Natural killer cell (primary cell): ENCODE measurements at regions not wholly inside any gene's neighbourhood (a gene's known extent, or its start where the extent isn't known, plus 50 kb on each side); places are given as distances from the start of the nearest gene placed in this dataset.

Source experiments
- ATAC-seq, 3 donors: fragments of 150-1000 bp in 2 of 3; fragments of 200-7000 bp in 1 of 3; cut with Tn5 transposase; 1 replicate in 1 of 3; 2 replicates in 2 of 3; pipeline ENCODE4 v1.10.0; 2021; ENCODE audit warnings: mild to moderate bottlenecking in 2 of 3, moderate library complexity in 2 of 3
- DNase-seq, 2 donors: peaks; one replicate each; pipeline versions ENCODE4 v3.0.0 to v3.0.0-alpha.2; 2013 to 2021; ENCODE audit warnings: mixed read lengths in 1 of 2
- H3K27ac ChIP-seq: one replicate; pipeline ENCODE4 v1.5.1; 2013; ENCODE audit warnings: mild to moderate bottlenecking, low read length
- H3K27me3 ChIP-seq: one replicate; pipeline ENCODE4 v1.6.1; 2013; ENCODE audit warnings: low read length; ENCODE audit not compliant: control insufficient read depth, insufficient read depth
- H3K36me3 ChIP-seq: one replicate; pipeline ENCODE4 v1.6.1; 2013; ENCODE audit warnings: low read length; ENCODE audit not compliant: control insufficient read depth, insufficient read depth
- H3K4me1 ChIP-seq: one replicate; pipeline ENCODE4 v1.6.1; 2013; ENCODE audit warnings: low read length; ENCODE audit not compliant: control insufficient read depth, insufficient read depth
- H3K4me3 ChIP-seq: one replicate; pipeline ENCODE4 v1.5.1; 2013; ENCODE audit warnings: low read length
- H3K9me3 ChIP-seq: one replicate; pipeline ENCODE4 v1.6.1; 2013; ENCODE audit warnings: low read length; ENCODE audit not compliant: control insufficient read depth, insufficient read depth
- H3K27ac Mint-ChIP-seq, 2 donors: one replicate each; pipeline ENCODE4 v1.8.0; 2022; ENCODE audit warnings: mild to moderate bottlenecking in 2 of 2, mixed read lengths in 2 of 2, moderate library complexity in 1 of 2
- H3K27me3 Mint-ChIP-seq, 2 donors: one replicate each; pipeline ENCODE4 v1.8.0; 2022; ENCODE audit warnings: low read depth in 2 of 2, mixed read lengths in 2 of 2
- H3K36me3 Mint-ChIP-seq: one replicate; pipeline ENCODE4 v1.8.0; 2022; ENCODE audit warnings: mixed read lengths
- H3K4me1 Mint-ChIP-seq, 2 donors: one replicate each; pipeline ENCODE4 v1.8.0; 2022; ENCODE audit warnings: mixed read lengths in 2 of 2
- H3K4me3 Mint-ChIP-seq: one replicate; pipeline ENCODE4 v1.8.0; 2022; ENCODE audit warnings: mild to moderate bottlenecking, moderate library complexity, mixed read lengths
- H3K9me3 Mint-ChIP-seq, 2 donors: one replicate each; pipeline ENCODE4 v1.8.0; 2022; ENCODE audit warnings: mixed read lengths in 2 of 2
- CTCF ChIP-seq: fragments of 200-600 bp; IDR thresholded peaks from one replicate; pipeline ENCODE4 v1.8.0; 2022; ENCODE audit warnings: antibody characterized with exemption
- WGBS: methylation state at CpG from one replicate; pipeline ENCODE4 v1.1.7; 2013; ENCODE audit warnings: missing lambda C conversion rate; ENCODE audit not compliant: insufficient coverage; 5-methylcytosine and 5-hydroxymethylcytosine counted together
- intact Hi-C: fragments of 100-400 bp; cut with micrococcal nuclease; formaldehyde crosslinking; loops from one replicate; pipeline ENCODE4 v1.14.2; 2022

- Histone ChIP-seq H3K36me3 (no peaks in the 10 kb centered on the region), H3K4me1 (no peaks in the 10 kb centered on the region), H3K27me3 (no peaks in the 10 kb centered on the region), H3K9me3 (no peaks in the 10 kb centered on the region), H3K4me3 (no peak overlapping the region), H3K27ac (no peak overlapping the region)
- Mint-ChIP-seq H3K27ac (no peak overlapping the region), H3K4me3 (no peak overlapping the region), H3K4me1 (no peaks in the 10 kb centered on the region), H3K9me3 (peaks cover 2 to 3% of the 10 kb centered on the region in 2 donors), H3K27me3 (peaks cover 0 to 3% of the 10 kb centered on the region in 2 donors), H3K36me3 (no peaks in the 10 kb centered on the region)
- intact Hi-C loops = no loop called here
- DNase-seq (no peak), ATAC-seq (no peak)
- no peak for TF ChIP-seq CTCF
- 85% methylated on average over 4 of the region's 5 CpGs for WGBS
Measured at GRCh38 chr6:88480816-88481215, 314.7 kb upstream of the CNR1 start.

- H3K27me3 Mint-ChIP-seq = peaks cover 0 to 2% of the 10 kb centered on the region in 2 donors
- no peaks in the 10 kb centered on the region for H3K27me3 ChIP-seq
- no peaks in the 10 kb centered on the region for H3K9me3 ChIP-seq
- no peak for TF ChIP-seq CTCF
- no peaks in the 10 kb centered on the region for H3K4me1 Mint-ChIP-seq
- intact Hi-C loops = no loop called here
- H3K4me1 ChIP-seq = no peaks in the 10 kb centered on the region
- no peak overlapping the region for H3K4me3 Mint-ChIP-seq
- H3K36me3 Mint-ChIP-seq = no peaks in the 10 kb centered on the region
- H3K36me3 ChIP-seq = no peaks in the 10 kb centered on the region
- H3K27ac Mint-ChIP-seq = no peak overlapping the region
- ATAC-seq = no peak
- DNase-seq = no peak
- H3K4me3 ChIP-seq = no peak overlapping the region
- H3K9me3 Mint-ChIP-seq = peaks cover 3 to 4% of the 10 kb centered on the region in 2 donors
- 78% methylated on average over 3 of the region's 3 CpGs for WGBS
- H3K27ac ChIP-seq = no peak overlapping the region
Measured at GRCh38 chr6:88477413-88477812, 311.3 kb upstream of the CNR1 start.

GRCh38 chr6:88476388-88476787 lies 310.2 kb upstream of the CNR1 start:
- Mint-ChIP-seq H3K27ac (no peak overlapping the region), H3K9me3 (peaks cover 3 to 4% of the 10 kb centered on the region in 2 donors), H3K36me3 (no peaks in the 10 kb centered on the region), H3K4me1 (no peaks in the 10 kb centered on the region), H3K4me3 (no peak overlapping the region), H3K27me3 (peaks cover 0 to 2% of the 10 kb centered on the region in 2 donors)
- intact Hi-C loops = no loop called here
- ATAC-seq (no peak), DNase-seq (no peak)
- Histone ChIP-seq H3K4me3 (no peak overlapping the region), H3K27me3 (no peaks in the 10 kb centered on the region), H3K27ac (no peak overlapping the region), H3K9me3 (no peaks in the 10 kb centered on the region), H3K36me3 (no peaks in the 10 kb centered on the region), H3K4me1 (no peaks in the 10 kb centered on the region)
- TF ChIP-seq CTCF = no peak
- WGBS = 100% methylated on average over 1 of the region's 2 CpGs

GRCh38 chr6:88474720-88475119 lies 308.6 kb upstream of the CNR1 start:
- no peak overlapping the region for H3K4me3 ChIP-seq
- intact Hi-C loops = no loop called here
- no peaks in the 10 kb centered on the region for H3K27me3 ChIP-seq
- H3K36me3 ChIP-seq = no peaks in the 10 kb centered on the region
- no peaks in the 10 kb centered on the region for H3K9me3 ChIP-seq
- no peak overlapping the region for H3K27ac ChIP-seq
- no peaks in the 10 kb centered on the region for H3K4me1 ChIP-seq
- Mint-ChIP-seq H3K27me3 (peaks cover 0 to 2% of the 10 kb centered on the region in 2 donors), H3K4me1 (no peaks in the 10 kb centered on the region), H3K27ac (no peak overlapping the region), H3K9me3 (peaks cover 0 to 2% of the 10 kb centered on the region in 2 donors), H3K4me3 (no peak overlapping the region), H3K36me3 (no peaks in the 10 kb centered on the region)
- no peak for TF ChIP-seq CTCF
- no peak for DNase-seq
- ATAC-seq = no peak
